ENCODE measurements at regions not wholly inside any gene's neighbourhood (a gene's known extent, or its start where the extent isn't known, plus 50 kb on each side); places are given as distances from the start of the nearest gene placed in this dataset.
"Not testable (repeated sequence)": the region's sequence is repeated elsewhere in the genome, so short reads cannot be mapped to it uniquely, and the experiment has no call there.

- DNase-seq (ENCODE audit: low spot score) = not testable (repeated sequence)
Measured at GRCh38 chr3:74830845-74831244, 216.4 kb upstream of the CNTN3 start.

GRCh38 chr3:74825404-74825803 is 210.9 kb upstream of the CNTN3 start:
- not testable (repeated sequence) for DNase-seq (ENCODE audit: low spot score)

- DNase-seq (ENCODE audit: low spot score) = no peak
Measured at GRCh38 chr3:74824366-74824765, 209.9 kb upstream of the CNTN3 start.

- no peak for DNase-seq (ENCODE audit: low spot score)
Measured at GRCh38 chr3:74814181-74814580, 199.7 kb upstream of the CNTN3 start.

- DNase-seq (ENCODE audit: low spot score) = no peak
Measured at GRCh38 chr3:74812756-74813155, 198.3 kb upstream of the CNTN3 start.

GRCh38 chr3:74808506-74809275 is 194.2 kb upstream of the CNTN3 start:
- no peak for DNase-seq (ENCODE audit: low spot score)

GRCh38 chr3:74801924-74802323 is 187.5 kb upstream of the CNTN3 start:
- DNase-seq (ENCODE audit: low spot score) = no peak

- peak; percentile 7 for DNase-seq (ENCODE audit: low spot score)
Measured at GRCh38 chr3:74789111-74789510, 174.7 kb upstream of the CNTN3 start.

GRCh38 chr3:74787011-74787410 is 172.6 kb upstream of the CNTN3 start:
- no peak for DNase-seq (ENCODE audit: low spot score)

GRCh38 chr3:74771401-74771800 is 156.9 kb upstream of the CNTN3 start:
- DNase-seq (ENCODE audit: low spot score) = no peak

GRCh38 chr3:74768010-74768409 is 153.6 kb upstream of the CNTN3 start:
- DNase-seq (ENCODE audit: low spot score) = no peak

- DNase-seq (ENCODE audit: low spot score) = no peak
Measured at GRCh38 chr3:74766405-74766804, 151.9 kb upstream of the CNTN3 start.

GRCh38 chr3:74763830-74764229 is 149.4 kb upstream of the CNTN3 start:
- no peak for DNase-seq (ENCODE audit: low spot score)

- no peak for DNase-seq (ENCODE audit: low spot score)
Measured at GRCh38 chr3:74756674-74757073, 142.2 kb upstream of the CNTN3 start.

- no peak for DNase-seq (ENCODE audit: low spot score)
Measured at GRCh38 chr3:74752290-74752689, 137.8 kb upstream of the CNTN3 start.

GRCh38 chr3:74751775-74752174 is 137.3 kb upstream of the CNTN3 start:
- DNase-seq (ENCODE audit: low spot score) = no peak

GRCh38 chr3:74750901-74751300 is 136.4 kb upstream of the CNTN3 start:
- no peak for DNase-seq (ENCODE audit: low spot score)

- DNase-seq (ENCODE audit: low spot score) = no peak
Measured at GRCh38 chr3:74739242-74739641, 124.8 kb upstream of the CNTN3 start.

GRCh38 chr3:74722211-74722610 is 107.8 kb upstream of the CNTN3 start:
- no peak for DNase-seq (ENCODE audit: low spot score)

- no peak for DNase-seq (ENCODE audit: low spot score)
Measured at GRCh38 chr3:74713977-74714376, 99.5 kb upstream of the CNTN3 start.

- no peak for DNase-seq (ENCODE audit: low spot score)
Measured at GRCh38 chr3:74711913-74712512, 97.6 kb upstream of the CNTN3 start.

- DNase-seq (ENCODE audit: low spot score) = no peak
Measured at GRCh38 chr3:74709951-74710350, 95.5 kb upstream of the CNTN3 start.

GRCh38 chr3:74693696-74694393 is 79.4 kb upstream of the CNTN3 start:
- DNase-seq (ENCODE audit: low spot score) = no peak

All from activated CD4-positive, alpha-beta T cell treated with anti-CD3 and anti-CD28 coated beads, Interleukin-2, Interleukin-4, amounts not matched to agents 100 ng/mL and 50 ng/mL, durations not matched to agents 16 hours and 8 hours (primary cell).